CD4-positive, CD25-positive, alpha-beta regulatory T cell (primary cell): ENCODE measurements at regions not wholly inside any gene's neighbourhood (a gene's known extent, or its start where the extent isn't known, plus 50 kb on each side); places are given as distances from the start of the nearest gene placed in this dataset.

Source experiments
- ATAC-seq, 2 donors: fragments of 150-1000 bp; cut with Tn5 transposase; one replicate each; pipeline ENCODE4 v1.10.0; 2021; ENCODE audit warnings: low read depth in 2 of 2, moderate number of reproducible peaks in 2 of 2, moderate library complexity in 1 of 2
- DNase-seq, 3 donors: peaks; one replicate each; pipeline versions ENCODE4 v3.0.0 to v3.0.0-alpha.2; 2012 to 2022; ENCODE audit warnings: mixed read lengths in 1 of 3
- H3K27ac ChIP-seq: one replicate; pipeline ENCODE4 v1.7.0; 2013; ENCODE audit warnings: mild to moderate bottlenecking, low read length; ENCODE audit not compliant: insufficient read depth, poor library complexity, severe bottlenecking
- H3K27me3 ChIP-seq: one replicate; pipeline ENCODE4 v1.7.0; 2013; ENCODE audit warnings: low read length; ENCODE audit not compliant: control insufficient read depth, insufficient read depth
- H3K36me3 ChIP-seq: one replicate; pipeline ENCODE4 v1.7.0; 2013; ENCODE audit warnings: mild to moderate bottlenecking, low read length, moderate library complexity; ENCODE audit not compliant: control insufficient read depth, insufficient read depth
- H3K4me1 ChIP-seq: 2 replicates; pipeline ENCODE4 v1.7.0; 2013; ENCODE audit warnings: mild to moderate bottlenecking, low read length; ENCODE audit not compliant: insufficient read depth, control insufficient read depth, poor library complexity, severe bottlenecking
- H3K4me3 ChIP-seq: one replicate; pipeline ENCODE4 v1.7.0; 2013; ENCODE audit warnings: low read depth, mild to moderate bottlenecking, low read length, moderate library complexity
- H3K9me3 ChIP-seq, 2 experiments: 1 replicate in 1 of 2; 2 replicates in 1 of 2; pipeline ENCODE4 v1.7.0; 2013; ENCODE audit warnings: low read length in 2 of 2, mild to moderate bottlenecking in 1 of 2, moderate library complexity in 1 of 2; ENCODE audit not compliant: control insufficient read depth in 2 of 2
- H3K27ac Mint-ChIP-seq, 3 donors: one replicate each; pipeline ENCODE4 v1.8.0; 2020 to 2022; ENCODE audit warnings: mild to moderate bottlenecking in 3 of 3, mixed read lengths in 3 of 3, moderate library complexity in 2 of 3
- H3K27me3 Mint-ChIP-seq: one replicate; pipeline ENCODE4 v1.8.0; 2022; ENCODE audit warnings: mild to moderate bottlenecking, mixed read lengths
- H3K36me3 Mint-ChIP-seq: one replicate; pipeline ENCODE4 v1.8.0; 2020; ENCODE audit warnings: mixed read lengths
- H3K4me1 Mint-ChIP-seq, 4 donors: one replicate each; pipeline ENCODE4 v1.8.0; 2020 to 2022; ENCODE audit warnings: mixed read lengths in 4 of 4, mild to moderate bottlenecking in 1 of 4
- H3K4me3 Mint-ChIP-seq, 4 donors: one replicate each; pipeline ENCODE4 v1.8.0; 2020 to 2022; ENCODE audit warnings: mild to moderate bottlenecking in 4 of 4, mixed read lengths in 4 of 4, moderate library complexity in 3 of 4
- H3K9me3 Mint-ChIP-seq, 7 donors: one replicate each; pipeline ENCODE4 v1.8.0; 2020 to 2022; ENCODE audit warnings: mixed read lengths in 7 of 7, mild to moderate bottlenecking in 3 of 7, moderate library complexity in 2 of 7

DNA sequence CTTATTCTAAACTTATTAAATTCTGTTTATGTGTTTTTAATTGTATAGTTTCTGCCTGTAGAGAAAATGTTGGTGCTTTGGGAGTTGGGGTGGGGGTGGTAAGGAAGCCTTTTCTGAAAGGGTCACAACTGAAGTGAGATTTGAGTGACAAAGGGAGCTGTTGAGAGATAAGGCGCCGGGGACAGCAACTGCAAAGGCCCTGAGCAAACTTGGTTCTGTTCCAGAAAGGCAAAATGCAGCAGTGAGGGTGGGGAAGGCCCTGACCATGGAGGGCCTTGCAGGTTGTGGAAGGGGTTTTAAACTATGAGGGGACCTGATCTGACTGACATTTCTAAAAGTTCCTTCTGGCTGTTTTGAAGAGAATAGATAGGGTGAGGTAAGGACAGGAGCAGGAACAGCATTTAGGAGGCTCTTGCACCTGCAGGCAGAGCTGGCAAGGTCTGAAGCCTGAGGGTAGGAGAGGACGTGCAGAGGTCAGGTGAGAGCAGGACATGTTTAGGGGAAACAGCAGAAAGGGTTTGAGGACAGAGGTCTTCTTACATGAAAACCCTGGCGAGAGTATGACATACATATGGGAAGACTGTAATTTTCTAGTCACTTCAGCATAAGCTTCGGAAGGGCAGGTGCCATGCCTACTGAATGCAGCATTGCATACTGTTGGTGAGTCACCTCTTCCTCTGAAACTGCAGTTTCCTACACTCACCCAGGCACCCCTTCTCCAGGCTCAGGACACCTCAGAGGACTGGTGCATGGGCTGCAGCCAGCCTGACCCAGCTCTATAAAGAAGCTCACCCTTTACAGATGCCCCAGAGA lies 190.7 kb downstream of the SNX19 start:
- no peak for ATAC-seq
- Mint-ChIP-seq H3K4me1 (no peaks in the 10 kb centered on the region), H3K4me3 (no peak overlapping the region), H3K9me3 (peaks cover 0 to 5% (median 2%) of the 10 kb centered on the region in 7 donors), H3K36me3 (no peaks in the 10 kb centered on the region), H3K27me3 (no peaks in the 10 kb centered on the region), H3K27ac (no peak overlapping the region)
- no peak overlapping the region for H3K27ac ChIP-seq
- no peaks in the 10 kb centered on the region for H3K9me3 ChIP-seq
- no peaks in the 10 kb centered on the region for H3K4me1 ChIP-seq
- no peaks in the 10 kb centered on the region for H3K36me3 ChIP-seq
- DNase-seq = no peak
- H3K27me3 ChIP-seq = no peaks in the 10 kb centered on the region
- no peak overlapping the region for H3K4me3 ChIP-seq

DNA sequence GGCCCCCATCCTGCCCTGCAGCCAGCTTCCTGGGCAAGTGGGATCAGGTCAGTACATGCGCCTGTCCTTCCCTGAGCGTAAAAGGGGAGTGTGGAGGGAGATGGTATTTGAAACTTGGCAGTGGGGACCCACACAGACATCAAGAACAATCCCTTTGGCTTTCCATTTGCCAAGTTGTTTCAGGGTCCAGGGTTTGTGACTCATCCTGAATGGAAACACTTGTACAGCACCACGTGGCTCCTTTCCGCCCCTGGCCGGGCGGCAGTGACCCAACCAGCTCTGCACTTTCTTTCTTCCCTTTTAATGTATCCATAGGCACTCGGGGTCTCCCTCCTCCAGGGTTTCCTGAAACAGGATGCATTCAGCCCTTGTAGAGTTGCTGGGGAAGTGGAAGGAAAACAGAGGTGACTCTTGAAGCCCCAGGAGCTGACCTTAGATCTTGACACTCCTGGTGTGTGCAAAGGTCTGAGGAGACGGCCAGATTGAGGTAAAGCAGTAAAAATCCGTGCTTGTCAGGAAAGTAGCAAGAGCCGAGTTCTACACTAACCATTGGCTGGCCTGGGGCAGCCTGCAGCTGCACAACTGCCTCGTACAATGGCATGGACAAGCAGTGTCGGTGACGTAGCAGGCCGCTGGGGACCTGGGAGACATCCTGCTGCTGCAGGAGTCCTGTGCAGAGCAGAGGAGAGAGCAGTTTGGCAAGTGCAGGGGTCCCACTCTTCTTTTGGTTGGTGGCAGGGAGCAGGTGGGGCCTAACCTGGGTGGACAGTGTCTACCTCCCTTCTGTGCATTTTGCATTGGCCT lies 189.8 kb downstream of the SNX19 start:
- no peak overlapping the region for H3K4me3 ChIP-seq
- ATAC-seq (no peak), DNase-seq (no peak)
- no peak overlapping the region for H3K27ac ChIP-seq
- no peaks in the 10 kb centered on the region for H3K4me1 ChIP-seq
- no peaks in the 10 kb centered on the region for H3K27me3 ChIP-seq
- H3K9me3 ChIP-seq = no peaks in the 10 kb centered on the region
- H3K36me3 Mint-ChIP-seq = no peaks in the 10 kb centered on the region
- H3K4me1 Mint-ChIP-seq = no peaks in the 10 kb centered on the region
- no peaks in the 10 kb centered on the region for H3K27me3 Mint-ChIP-seq
- H3K27ac Mint-ChIP-seq = no peak overlapping the region
- peaks cover 0 to 8% (median 4%) of the 10 kb centered on the region in 7 donors for H3K9me3 Mint-ChIP-seq
- H3K36me3 ChIP-seq = no peaks in the 10 kb centered on the region
- H3K4me3 Mint-ChIP-seq = no peak overlapping the region

DNA sequence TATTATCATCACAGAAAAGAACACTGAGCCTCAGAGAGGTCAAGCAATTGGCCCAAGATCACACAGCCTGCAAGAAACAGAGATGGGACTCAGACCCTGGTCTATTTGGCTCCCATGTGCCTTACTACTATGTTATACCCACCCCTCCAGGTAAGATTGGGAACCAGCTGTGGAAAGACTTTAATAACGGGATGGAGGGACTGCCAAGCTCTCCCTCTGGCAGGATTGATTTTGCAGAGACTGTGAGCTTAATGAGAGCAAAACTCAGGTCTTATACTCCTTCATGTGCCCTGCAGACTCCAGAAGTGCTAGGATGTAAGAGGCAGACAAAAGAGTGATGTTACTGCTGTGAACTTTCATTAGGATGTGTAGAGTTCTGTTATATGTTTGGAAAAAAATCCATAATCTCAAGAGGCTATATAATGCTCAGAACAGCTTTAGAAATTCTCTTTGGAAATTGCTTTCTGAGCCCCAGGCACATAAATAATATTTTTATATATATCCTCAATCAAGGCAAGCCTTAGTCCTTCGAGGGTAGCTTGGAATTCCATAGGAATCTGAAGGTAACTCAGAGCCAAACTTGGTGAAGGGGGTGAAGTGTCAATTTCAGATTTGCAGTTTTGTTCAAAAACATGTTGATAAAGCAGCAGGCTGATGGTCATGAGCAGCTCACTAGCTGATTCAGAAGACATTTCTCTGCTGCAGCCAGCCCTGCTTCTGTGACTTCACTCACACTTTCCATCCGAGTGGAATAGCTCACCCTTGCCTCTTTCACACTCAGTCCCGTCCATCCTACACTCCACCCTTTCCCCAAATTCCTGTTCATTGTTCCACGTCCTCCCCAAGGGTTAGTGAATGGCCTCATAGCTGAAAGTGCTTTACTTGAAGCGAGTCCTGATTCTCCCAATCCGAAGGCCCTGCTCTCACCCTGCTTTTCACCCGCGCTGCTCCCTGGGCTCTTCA lies 188.8 kb downstream of the SNX19 start:
- no peak overlapping the region for H3K27ac ChIP-seq
- ATAC-seq (no peak), DNase-seq (no peak)
- Mint-ChIP-seq H3K9me3 (peaks cover 0 to 8% (median 4%) of the 10 kb centered on the region in 7 donors), H3K4me1 (no peaks in the 10 kb centered on the region), H3K27me3 (no peaks in the 10 kb centered on the region), H3K36me3 (no peaks in the 10 kb centered on the region), H3K4me3 (no peak overlapping the region), H3K27ac (no peak overlapping the region)
- H3K4me1 ChIP-seq = no peaks in the 10 kb centered on the region
- H3K4me3 ChIP-seq = no peak overlapping the region
- H3K9me3 ChIP-seq = no peaks in the 10 kb centered on the region
- no peaks in the 10 kb centered on the region for H3K36me3 ChIP-seq
- no peaks in the 10 kb centered on the region for H3K27me3 ChIP-seq

DNA sequence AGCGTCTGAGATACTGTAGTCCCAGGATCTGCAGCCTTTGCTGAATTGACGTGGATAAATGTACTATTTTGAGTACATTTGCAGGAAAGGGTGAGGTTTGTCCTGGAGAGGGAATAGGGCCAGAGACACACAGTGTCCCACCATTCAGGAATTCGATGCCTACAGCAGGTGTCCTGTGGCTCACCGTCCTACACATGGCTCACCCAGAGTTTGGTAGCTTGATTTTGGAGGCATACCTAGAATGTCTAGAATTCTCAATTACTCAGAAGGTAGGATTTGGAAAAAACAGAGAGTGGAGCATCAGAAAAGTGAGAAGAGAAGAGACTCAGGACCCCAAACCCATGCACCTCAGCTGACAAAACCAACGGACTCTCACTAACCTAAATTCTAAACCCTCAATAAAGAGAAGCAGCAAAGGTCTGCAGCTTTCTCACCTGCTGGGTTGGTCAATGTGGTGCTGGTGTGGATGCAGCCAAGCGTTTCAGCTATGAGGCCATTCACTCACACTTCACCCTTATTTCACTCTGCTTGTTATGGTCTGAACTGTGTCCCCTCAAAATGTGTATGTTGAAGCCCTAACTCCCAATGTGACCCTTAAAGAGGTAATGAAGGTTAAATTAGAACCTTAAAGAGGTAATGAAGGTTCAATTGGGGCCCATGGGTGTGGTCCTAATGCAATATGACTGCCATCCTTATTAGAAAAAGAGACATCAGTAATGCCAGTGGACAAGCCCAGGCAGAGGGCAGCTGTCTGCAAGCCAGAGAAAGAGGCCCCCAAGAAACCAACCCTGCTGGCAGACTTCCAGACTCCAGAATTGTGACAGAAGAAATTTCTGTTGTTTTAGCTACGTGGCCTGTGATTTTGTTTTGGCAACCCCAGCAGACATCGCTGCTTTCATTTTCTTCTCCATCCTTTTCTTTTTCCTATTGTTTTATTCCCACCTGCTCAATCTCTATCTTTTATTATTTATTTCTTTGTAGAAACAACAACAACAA lies 187.8 kb downstream of the SNX19 start:
- Histone ChIP-seq H3K9me3 (no peaks in the 10 kb centered on the region), H3K36me3 (no peaks in the 10 kb centered on the region), H3K4me1 (no peaks in the 10 kb centered on the region), H3K27me3 (no peaks in the 10 kb centered on the region), H3K27ac (no peak overlapping the region), H3K4me3 (no peak overlapping the region)
- H3K4me1 Mint-ChIP-seq = no peaks in the 10 kb centered on the region
- ATAC-seq = no peak
- H3K36me3 Mint-ChIP-seq = no peaks in the 10 kb centered on the region
- no peak for DNase-seq
- H3K4me3 Mint-ChIP-seq = no peak overlapping the region
- H3K27me3 Mint-ChIP-seq = no peaks in the 10 kb centered on the region
- H3K27ac Mint-ChIP-seq = no peak overlapping the region
- H3K9me3 Mint-ChIP-seq = peaks cover 0 to 10% (median 4%) of the 10 kb centered on the region in 7 donors

DNA sequence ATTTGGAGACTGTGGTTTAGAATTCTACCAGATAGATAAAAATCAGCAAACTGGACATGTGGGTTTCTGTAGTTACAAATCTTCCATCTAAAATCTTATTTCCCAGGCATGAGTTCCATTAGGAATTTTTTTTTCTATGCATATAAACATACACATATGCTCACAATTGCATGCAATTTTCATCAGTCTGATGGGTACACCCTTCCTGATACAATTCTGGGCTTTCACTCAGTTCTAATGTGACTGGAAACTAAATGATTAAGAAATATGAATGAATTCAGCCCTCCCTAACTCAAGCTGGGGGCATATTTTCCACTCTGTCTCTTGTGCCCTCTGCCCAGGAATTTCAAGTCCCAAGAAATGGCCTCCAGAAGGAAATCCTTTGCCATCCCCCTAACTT lies 187.1 kb downstream of the SNX19 start:
- no peak overlapping the region for H3K4me3 Mint-ChIP-seq
- no peaks in the 10 kb centered on the region for H3K4me1 Mint-ChIP-seq
- DNase-seq (no peak), ATAC-seq (no peak)
- Histone ChIP-seq H3K36me3 (no peaks in the 10 kb centered on the region), H3K4me3 (no peak overlapping the region), H3K27ac (no peak overlapping the region), H3K9me3 (no peaks in the 10 kb centered on the region), H3K4me1 (no peaks in the 10 kb centered on the region), H3K27me3 (no peaks in the 10 kb centered on the region)
- no peaks in the 10 kb centered on the region for H3K27me3 Mint-ChIP-seq
- H3K36me3 Mint-ChIP-seq = no peaks in the 10 kb centered on the region
- no peak overlapping the region for H3K27ac Mint-ChIP-seq
- peaks cover 1 to 11% (median 5%) of the 10 kb centered on the region in 7 donors for H3K9me3 Mint-ChIP-seq

DNA sequence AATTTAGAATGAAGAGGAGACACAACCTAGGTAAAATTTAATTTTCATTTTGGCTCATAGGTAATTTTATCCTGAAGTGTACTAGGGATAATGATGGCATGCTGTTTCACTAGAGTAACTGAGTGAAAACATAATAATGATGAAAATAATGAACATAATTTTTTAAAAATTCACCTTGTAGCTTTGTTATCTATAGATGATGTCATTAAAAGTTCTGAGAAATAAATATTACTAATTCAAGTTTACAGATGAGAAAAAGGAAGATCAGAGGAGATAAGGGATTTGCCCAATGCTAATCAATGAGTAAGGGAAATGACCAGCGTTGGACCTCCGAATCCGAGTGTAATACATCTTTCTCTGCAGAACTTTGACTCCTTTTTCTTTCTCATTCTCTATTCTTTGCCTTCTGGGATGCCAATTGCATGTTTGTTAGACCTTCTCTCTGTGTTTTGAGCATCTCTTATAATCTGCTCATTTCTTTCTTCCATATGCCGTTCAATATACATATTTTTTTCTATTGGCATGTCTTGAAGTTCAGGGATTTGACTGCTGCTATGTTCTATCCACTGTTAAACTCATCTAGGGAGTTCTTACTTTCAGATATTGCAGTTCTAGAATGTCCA lies 186.5 kb downstream of the SNX19 start:
- Mint-ChIP-seq H3K4me3 (no peak overlapping the region), H3K27ac (no peak overlapping the region), H3K36me3 (no peaks in the 10 kb centered on the region), H3K9me3 (peaks cover 2 to 14% (median 6%) of the 10 kb centered on the region in 7 donors), H3K27me3 (no peaks in the 10 kb centered on the region), H3K4me1 (no peaks in the 10 kb centered on the region)
- no peaks in the 10 kb centered on the region for H3K27me3 ChIP-seq
- H3K36me3 ChIP-seq = no peaks in the 10 kb centered on the region
- H3K4me3 ChIP-seq = no peak overlapping the region
- H3K27ac ChIP-seq = no peak overlapping the region
- no peaks in the 10 kb centered on the region for H3K4me1 ChIP-seq
- no peak for ATAC-seq
- H3K9me3 ChIP-seq = no peaks in the 10 kb centered on the region
- DNase-seq = no peak
